SJSA1 (cell line): ENCODE measurements at regions not wholly inside any gene's neighbourhood (a gene's known extent, or its start where the extent isn't known, plus 50 kb on each side); places are given as distances from the start of the nearest gene placed in this dataset.
A peak's percentile ranks its signal among the peaks of the same experiment; 100 is the strongest.

Experiments
- DNase-seq, 2 experiments: peaks; one replicate each; pipeline ENCODE4 v3.0.0-alpha.2; 2015 to 2020; ENCODE audit warnings: low spot score in 2 of 2, low read depth in 1 of 2
- H3K27ac ChIP-seq: fragments of 250-450 bp; sonication (Bioruptor Pico); 2 replicates; pipeline ENCODE4 v1.5.1; 2020; ENCODE audit warnings: mild to moderate bottlenecking, moderate library complexity
- H3K27me3 ChIP-seq: fragments of 250-450 bp; sonication (Bioruptor Pico); replicated peaks from 2 replicates; pipeline ENCODE4 v1.5.1; 2020; ENCODE audit warnings: mild to moderate bottlenecking, moderate library complexity
- H3K36me3 ChIP-seq: fragments of 250-450 bp; sonication (Bioruptor Pico); 2 replicates; pipeline ENCODE4 v1.5.1; 2020; ENCODE audit warnings: mild to moderate bottlenecking
- H3K4me1 ChIP-seq: fragments of 250-450 bp; sonication (Bioruptor Pico); replicated peaks from 2 replicates; pipeline ENCODE4 v1.6.1; 2021; ENCODE audit warnings: mild to moderate bottlenecking
- H3K4me3 ChIP-seq: fragments of 250-450 bp; sonication (Bioruptor Pico); 2 replicates; pipeline ENCODE4 v1.5.1; 2020; ENCODE audit warnings: mild to moderate bottlenecking
- H3K9me3 ChIP-seq: fragments of 250-450 bp; sonication (Bioruptor Pico); replicated peaks from 2 replicates; pipeline ENCODE4 v1.5.1; 2020; ENCODE audit warnings: mild to moderate bottlenecking

- H3K36me3 ChIP-seq: no peaks in the 10 kb centered on the region
- no peak overlapping the region for H3K4me3 ChIP-seq
- no peaks in the 10 kb centered on the region for H3K4me1 ChIP-seq
- no peaks in the 10 kb centered on the region for H3K27me3 ChIP-seq
- DNase-seq: no peak
- no peak overlapping the region for H3K27ac ChIP-seq
- no peaks in the 10 kb centered on the region for H3K9me3 ChIP-seq
These were observed 246.5 kb upstream of the MDFIC2 start for GRCh38 chr3:70558956-70559355.

- Histone ChIP-seq H3K36me3 (no peaks in the 10 kb centered on the region), H3K4me1 (no peaks in the 10 kb centered on the region), H3K27me3 (no peaks in the 10 kb centered on the region), H3K4me3 (no peak overlapping the region), H3K9me3 (no peaks in the 10 kb centered on the region), H3K27ac (no peak overlapping the region)
- no peak for DNase-seq
These were observed 245.5 kb upstream of the MDFIC2 start for GRCh38 chr3:70557976-70558375.

GRCh38 chr3:70556056-70556455, 243.6 kb upstream of the MDFIC2 start:
- H3K27ac ChIP-seq: no peak overlapping the region
- no peaks in the 10 kb centered on the region for H3K27me3 ChIP-seq
- DNase-seq: no peak
- H3K36me3 ChIP-seq: no peaks in the 10 kb centered on the region
- no peaks in the 10 kb centered on the region for H3K4me1 ChIP-seq
- H3K4me3 ChIP-seq: no peak overlapping the region
- H3K9me3 ChIP-seq: no peaks in the 10 kb centered on the region

GRCh38 chr3:70554170-70554569, 241.7 kb upstream of the MDFIC2 start:
- DNase-seq: no peak
- Histone ChIP-seq H3K27ac (no peak overlapping the region), H3K27me3 (0 out of 2 replicates have a peak, but pooled peaks cover 4% of the 10 kb centered on the region), H3K4me3 (no peak overlapping the region), H3K36me3 (no peaks in the 10 kb centered on the region), H3K4me1 (no peaks in the 10 kb centered on the region), H3K9me3 (no peaks in the 10 kb centered on the region)

GRCh38 chr3:70550723-70551319, 238.4 kb upstream of the MDFIC2 start:
- DNase-seq: peak; percentile 27 to 51
- H3K9me3 ChIP-seq: no peaks in the 10 kb centered on the region
- peaks cover 5% of the 10 kb centered on the region; the same call in 1 of the 2 replicates for H3K27me3 ChIP-seq
- no peak overlapping the region for H3K4me3 ChIP-seq
- H3K36me3 ChIP-seq: no peaks in the 10 kb centered on the region
- H3K27ac ChIP-seq: no peak overlapping the region
- H3K4me1 ChIP-seq: no peaks in the 10 kb centered on the region

GRCh38 chr3:70546679-70547078, 234.2 kb upstream of the MDFIC2 start:
- H3K9me3 ChIP-seq: no peaks in the 10 kb centered on the region
- no peak overlapping the region for H3K4me3 ChIP-seq
- H3K4me1 ChIP-seq: no peaks in the 10 kb centered on the region
- H3K27ac ChIP-seq: no peak overlapping the region
- no peak for DNase-seq
- H3K27me3 ChIP-seq: peaks cover 5% of the 10 kb centered on the region; the same call in 1 of the 2 replicates
- H3K36me3 ChIP-seq: no peaks in the 10 kb centered on the region

- no peak for DNase-seq
- no peaks in the 10 kb centered on the region for H3K4me1 ChIP-seq
- H3K4me3 ChIP-seq: no peak overlapping the region
- H3K27ac ChIP-seq: no peak overlapping the region
- H3K36me3 ChIP-seq: no peaks in the 10 kb centered on the region
- no peaks in the 10 kb centered on the region; the same call in 1 of the 2 replicates for H3K27me3 ChIP-seq
- H3K9me3 ChIP-seq: no peaks in the 10 kb centered on the region
These were observed 231.1 kb upstream of the MDFIC2 start for GRCh38 chr3:70543493-70543892.

- H3K4me1 ChIP-seq: no peaks in the 10 kb centered on the region
These were observed 227.5 kb upstream of the MDFIC2 start for GRCh38 chr3:70539908-70540307.

GRCh38 chr3:70532806-70533205, 220.4 kb upstream of the MDFIC2 start:
- no peaks in the 10 kb centered on the region for H3K36me3 ChIP-seq
- H3K9me3 ChIP-seq: no peaks in the 10 kb centered on the region
- no peak for DNase-seq
- H3K27me3 ChIP-seq: no peaks in the 10 kb centered on the region
- H3K4me3 ChIP-seq: no peak overlapping the region
- no peaks in the 10 kb centered on the region for H3K4me1 ChIP-seq
- no peak overlapping the region for H3K27ac ChIP-seq

More at GRCh38 chr3:70539908-70540307, 227.5 kb upstream of the MDFIC2 start:
- Histone ChIP-seq H3K9me3 (no peaks in the 10 kb centered on the region), H3K27ac (no peak overlapping the region), H3K36me3 (no peaks in the 10 kb centered on the region), H3K4me3 (no peak overlapping the region), H3K27me3 (no peaks in the 10 kb centered on the region)
- DNase-seq: no peak

- Histone ChIP-seq H3K36me3 (no peaks in the 10 kb centered on the region), H3K9me3 (no peaks in the 10 kb centered on the region), H3K4me3 (no peak overlapping the region), H3K27ac (no peak overlapping the region), H3K27me3 (no peaks in the 10 kb centered on the region), H3K4me1 (no peaks in the 10 kb centered on the region)
- DNase-seq: no peak
These were observed 219.5 kb upstream of the MDFIC2 start for GRCh38 chr3:70531838-70532489.

- H3K27ac ChIP-seq: no peak overlapping the region
- H3K4me1 ChIP-seq: no peaks in the 10 kb centered on the region
- no peaks in the 10 kb centered on the region for H3K9me3 ChIP-seq
- no peaks in the 10 kb centered on the region for H3K36me3 ChIP-seq
- no peaks in the 10 kb centered on the region for H3K27me3 ChIP-seq
- peak in 1 of 2 experiments; percentile 12 for DNase-seq
- no peak overlapping the region for H3K4me3 ChIP-seq
These were observed 218.7 kb upstream of the MDFIC2 start for GRCh38 chr3:70531063-70531657.

GRCh38 chr3:70530626-70531025, 218.2 kb upstream of the MDFIC2 start:
- DNase-seq: no peak

GRCh38 chr3:70527026-70527425, 214.6 kb upstream of the MDFIC2 start:
- Histone ChIP-seq H3K36me3 (no peaks in the 10 kb centered on the region), H3K4me3 (no peak overlapping the region), H3K27ac (no peak overlapping the region), H3K4me1 (no peaks in the 10 kb centered on the region), H3K27me3 (no peaks in the 10 kb centered on the region), H3K9me3 (no peaks in the 10 kb centered on the region)
- DNase-seq: no peak

More at GRCh38 chr3:70530626-70531025, 218.2 kb upstream of the MDFIC2 start:
- H3K9me3 ChIP-seq: no peaks in the 10 kb centered on the region
- H3K27me3 ChIP-seq: no peaks in the 10 kb centered on the region
- no peaks in the 10 kb centered on the region for H3K4me1 ChIP-seq
- no peak overlapping the region for H3K27ac ChIP-seq
- H3K4me3 ChIP-seq: no peak overlapping the region
- no peaks in the 10 kb centered on the region for H3K36me3 ChIP-seq

GRCh38 chr3:70519913-70520659, 207.6 kb upstream of the MDFIC2 start:
- no peak for DNase-seq
- no peaks in the 10 kb centered on the region for H3K27me3 ChIP-seq
- H3K9me3 ChIP-seq: no peaks in the 10 kb centered on the region
- H3K4me3 ChIP-seq: no peak overlapping the region
- no peaks in the 10 kb centered on the region for H3K36me3 ChIP-seq
- no peaks in the 10 kb centered on the region for H3K4me1 ChIP-seq
- no peak overlapping the region for H3K27ac ChIP-seq
